ENCODE measurements at regions not wholly inside any gene's neighbourhood (a gene's known extent, or its start where the extent isn't known, plus 50 kb on each side); places are given as distances from the start of the nearest gene placed in this dataset.

DNA sequence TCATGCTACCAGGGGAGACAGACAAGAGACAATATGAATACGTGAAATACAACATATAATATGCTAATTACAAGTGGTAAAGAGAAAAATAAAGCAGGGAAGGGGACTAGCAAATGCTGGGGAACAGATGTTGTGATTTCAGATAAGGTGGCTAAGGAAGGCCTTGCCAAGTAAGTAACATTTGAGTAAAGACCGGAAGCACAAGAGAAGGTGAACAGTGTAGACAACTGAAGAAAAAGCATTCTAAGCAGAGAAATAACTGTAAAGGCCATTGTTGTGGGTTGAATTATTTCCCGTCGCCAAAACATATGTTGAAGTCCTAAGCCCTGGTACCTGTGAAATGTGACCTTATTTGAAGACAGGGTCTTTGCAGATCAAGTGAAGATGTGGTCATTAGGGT, 63.7 kb upstream of the EED start:
- H3K27ac Mint-ChIP-seq (ENCODE audit: unreplicated experiment), result no peak overlapping the region
- DNase-seq (ENCODE audit: low read depth, low spot score), result no peak
- no peaks in the 10 kb centered on the region for H3K4me1 Mint-ChIP-seq
- no peaks in the 10 kb centered on the region for H3K36me3 Mint-ChIP-seq (ENCODE audit: low read depth)
- TF ChIP-seq, protein P1, sequence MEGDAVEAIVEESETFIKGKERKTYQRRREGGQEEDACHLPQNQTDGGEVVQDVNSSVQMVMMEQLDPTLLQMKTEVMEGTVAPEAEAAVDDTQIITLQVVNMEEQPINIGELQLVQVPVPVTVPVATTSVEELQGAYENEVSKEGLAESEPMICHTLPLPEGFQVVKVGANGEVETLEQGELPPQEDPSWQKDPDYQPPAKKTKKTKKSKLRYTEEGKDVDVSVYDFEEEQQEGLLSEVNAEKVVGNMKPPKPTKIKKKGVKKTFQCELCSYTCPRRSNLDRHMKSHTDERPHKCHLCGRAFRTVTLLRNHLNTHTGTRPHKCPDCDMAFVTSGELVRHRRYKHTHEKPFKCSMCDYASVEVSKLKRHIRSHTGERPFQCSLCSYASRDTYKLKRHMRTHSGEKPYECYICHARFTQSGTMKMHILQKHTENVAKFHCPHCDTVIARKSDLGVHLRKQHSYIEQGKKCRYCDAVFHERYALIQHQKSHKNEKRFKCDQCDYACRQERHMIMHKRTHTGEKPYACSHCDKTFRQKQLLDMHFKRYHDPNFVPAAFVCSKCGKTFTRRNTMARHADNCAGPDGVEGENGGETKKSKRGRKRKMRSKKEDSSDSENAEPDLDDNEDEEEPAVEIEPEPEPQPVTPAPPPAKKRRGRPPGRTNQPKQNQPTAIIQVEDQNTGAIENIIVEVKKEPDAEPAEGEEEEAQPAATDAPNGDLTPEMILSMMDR (conservative IDR thresholded peaks at IDR 0.05), result no peak
- H3K9me3 Mint-ChIP-seq, result no peaks in the 10 kb centered on the region
- no peaks in the 10 kb centered on the region for H3K27me3 Mint-ChIP-seq (ENCODE audit: low read depth)
- no peak overlapping the region for H3K4me3 Mint-ChIP-seq

DNA sequence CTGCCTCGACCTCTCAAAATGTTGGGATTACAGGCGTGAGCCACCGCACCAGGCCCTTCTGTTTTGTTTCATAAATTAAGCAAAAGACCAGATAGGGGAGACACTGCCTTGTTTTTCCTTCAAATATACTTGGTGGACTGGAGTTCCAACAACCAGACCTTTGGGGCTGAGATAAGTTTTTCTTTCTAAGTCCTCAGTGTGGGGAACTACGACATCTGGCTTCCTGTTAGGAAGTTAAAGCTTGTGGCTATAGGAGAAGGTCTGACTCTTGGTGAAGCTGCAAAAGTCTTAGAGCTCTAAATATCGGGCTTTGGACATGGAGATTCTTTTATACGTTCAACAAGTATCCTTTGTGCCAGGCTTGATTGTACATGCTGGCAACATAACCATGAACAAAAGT, 64.1 kb upstream of the EED start:
- H3K9me3 Mint-ChIP-seq, result no peaks in the 10 kb centered on the region
- no peak overlapping the region for H3K4me3 Mint-ChIP-seq
- no peaks in the 10 kb centered on the region for H3K4me1 Mint-ChIP-seq
- no peaks in the 10 kb centered on the region for H3K36me3 Mint-ChIP-seq (ENCODE audit: low read depth)
- no peak for DNase-seq (ENCODE audit: low read depth, low spot score)
- TF ChIP-seq, protein P1 (conservative IDR thresholded peaks at IDR 0.05), result no peak
- H3K27me3 Mint-ChIP-seq (ENCODE audit: low read depth), result no peaks in the 10 kb centered on the region
- H3K27ac Mint-ChIP-seq (ENCODE audit: unreplicated experiment), result no peak overlapping the region

DNA sequence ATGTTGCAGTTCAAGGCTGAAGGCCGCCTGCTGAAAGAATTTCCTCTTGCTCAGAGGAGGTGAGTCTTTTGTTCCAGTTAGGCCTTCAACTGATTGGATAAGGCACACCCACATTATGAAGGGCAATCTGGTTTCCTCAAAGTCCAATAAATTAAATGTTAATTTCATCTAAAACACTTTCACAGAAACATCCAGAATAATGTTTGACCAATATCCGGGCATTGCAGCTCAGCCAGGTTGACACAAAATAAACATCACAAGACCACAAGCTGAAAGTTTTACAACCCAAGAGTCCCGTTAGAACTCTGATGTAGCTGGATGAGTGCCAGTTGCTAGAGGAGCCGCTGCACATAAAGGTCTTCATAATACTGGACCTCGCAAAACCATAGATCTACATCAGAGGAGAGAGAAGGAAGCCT, 64.9 kb upstream of the EED start:
- H3K4me3 Mint-ChIP-seq, result no peak overlapping the region
- no peak for DNase-seq (ENCODE audit: low read depth, low spot score)
- no peaks in the 10 kb centered on the region for H3K9me3 Mint-ChIP-seq
- no peaks in the 10 kb centered on the region for H3K4me1 Mint-ChIP-seq
- TF ChIP-seq, protein P1 (conservative IDR thresholded peaks at IDR 0.05), result no peak
- H3K36me3 Mint-ChIP-seq (ENCODE audit: low read depth), result no peaks in the 10 kb centered on the region
- H3K27ac Mint-ChIP-seq (ENCODE audit: unreplicated experiment), result no peak overlapping the region
- H3K27me3 Mint-ChIP-seq (ENCODE audit: low read depth), result no peaks in the 10 kb centered on the region

DNA sequence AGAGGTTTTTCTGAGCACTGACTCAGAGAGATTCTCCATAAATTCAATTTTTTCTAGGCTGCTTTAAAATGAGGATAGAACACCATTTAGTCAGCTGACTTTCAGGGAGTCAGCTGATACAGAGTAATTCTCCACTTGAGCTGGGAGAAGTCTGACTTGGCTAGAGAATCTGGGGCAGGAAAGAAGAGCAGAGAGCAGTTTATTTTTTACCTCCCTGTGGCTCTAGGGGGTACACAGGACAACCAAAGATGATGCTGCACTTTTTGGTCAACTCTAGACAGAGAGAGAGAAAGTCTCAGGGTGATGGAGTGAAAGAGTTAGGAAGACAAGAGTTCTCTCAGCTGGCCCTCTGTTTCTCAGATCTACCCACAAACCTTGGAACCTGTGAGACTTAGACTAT, 67.3 kb upstream of the EED start:
- Mint-ChIP-seq H3K27me3 (ENCODE audit: low read depth) (no peaks in the 10 kb centered on the region), H3K36me3 (ENCODE audit: low read depth) (no peaks in the 10 kb centered on the region), H3K4me3 (no peak overlapping the region), H3K4me1 (no peaks in the 10 kb centered on the region), H3K9me3 (no peaks in the 10 kb centered on the region), H3K27ac (ENCODE audit: unreplicated experiment) (no peak overlapping the region)
- TF ChIP-seq, protein P1 (conservative IDR thresholded peaks at IDR 0.05), result no peak
- DNase-seq (ENCODE audit: low read depth, low spot score), result no peak

DNA sequence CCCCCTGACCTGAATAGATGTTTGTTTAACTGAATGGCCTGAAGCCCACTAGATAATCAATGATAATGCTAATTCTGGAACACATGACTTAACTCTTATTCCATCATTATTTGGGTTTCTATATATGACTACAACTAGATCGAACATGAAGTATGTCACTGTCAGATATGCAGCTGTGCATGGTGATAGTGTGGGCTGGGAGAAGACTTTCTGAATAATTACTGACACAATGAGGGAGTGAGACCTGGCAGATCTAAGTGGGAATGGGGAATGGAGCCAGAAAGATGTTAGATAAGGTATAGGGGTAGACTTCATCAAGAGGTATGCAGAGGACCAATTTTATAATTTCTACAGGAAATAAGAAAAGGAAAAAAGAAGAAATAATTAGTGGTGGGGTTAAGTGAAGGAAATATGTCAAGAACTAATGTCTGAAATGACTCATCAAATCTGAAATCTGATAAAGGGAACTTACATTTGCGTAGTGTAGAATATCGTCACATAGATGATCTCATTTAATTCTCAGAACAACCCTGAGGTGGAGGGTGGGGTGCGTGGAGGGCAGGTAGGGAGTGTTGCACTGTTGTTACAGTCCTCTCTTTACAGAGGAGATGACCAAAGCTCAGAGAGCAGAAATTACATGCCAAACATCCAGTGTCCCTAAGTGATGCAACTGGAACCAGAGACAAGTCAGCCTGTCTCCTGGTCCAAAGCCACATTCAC, 68.2 kb upstream of the EED start:
- Mint-ChIP-seq H3K36me3 (ENCODE audit: low read depth) (no peaks in the 10 kb centered on the region), H3K4me1 (no peaks in the 10 kb centered on the region), H3K27me3 (ENCODE audit: low read depth) (no peaks in the 10 kb centered on the region), H3K27ac (ENCODE audit: unreplicated experiment) (no peak overlapping the region), H3K9me3 (no peaks in the 10 kb centered on the region), H3K4me3 (no peak overlapping the region)
- DNase-seq (ENCODE audit: low read depth, low spot score), result no peak
- TF ChIP-seq, protein P1 (conservative IDR thresholded peaks at IDR 0.05), result no peak
